GM08714 (cell line): ENCODE measurements at regions not wholly inside any gene's neighbourhood (a gene's known extent, or its start where the extent isn't known, plus 50 kb on each side); places are given as distances from the start of the nearest gene placed in this dataset.
"Not testable (repeated sequence)": the region's sequence is repeated elsewhere in the genome, so short reads cannot be mapped to it uniquely, and the experiment has no call there.

Experiments
- H3K4me3 ChIP-seq: fragments of 200-500 bp; sonication (Bioruptor generic); 2 replicates; pipeline ENCODE4 v1.5.1; 2014; ENCODE audit warnings: mild to moderate bottlenecking, low read length, inconsistent platforms
- ZNF274 ChIP-seq: IDR thresholded peaks from 2 replicates; pipeline ENCODE4 v1.6.1; 2012; ENCODE audit warnings: mild to moderate bottlenecking, low read depth, low read length

- no peak for TF ChIP-seq ZNF274
- H3K4me3 ChIP-seq, result no peak overlapping the region
These were observed 512.4 kb upstream of the CHD1 start for GRCh38 chr5:99441235-99441634.

DNA sequence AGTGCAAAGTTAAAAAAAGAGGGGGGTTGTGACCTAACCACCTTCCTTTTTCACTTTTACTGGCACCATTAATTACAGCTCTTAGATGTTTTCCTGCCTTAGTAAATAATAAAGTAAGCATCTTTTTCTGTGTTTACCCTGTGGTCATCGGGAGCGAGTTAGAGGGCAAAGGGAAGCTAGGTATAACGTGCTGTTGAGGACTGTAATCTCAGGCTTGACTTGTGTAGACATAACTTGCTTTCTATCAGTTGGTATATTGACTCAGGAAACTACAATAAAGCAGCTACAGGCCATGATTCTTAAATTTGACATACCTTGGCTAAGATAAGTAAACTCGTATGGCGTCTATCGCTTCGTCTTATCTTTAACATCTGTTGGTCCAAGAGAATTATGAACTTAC lies 509.8 kb upstream of the CHD1 start:
- no peak overlapping the region for H3K4me3 ChIP-seq
- no peak for TF ChIP-seq ZNF274

- TF ChIP-seq ZNF274, result no peak
- H3K4me3 ChIP-seq, result no peak overlapping the region
These were observed 509.2 kb upstream of the CHD1 start for GRCh38 chr5:99437986-99438385.

GRCh38 chr5:99423396-99423795 lies 494.6 kb upstream of the CHD1 start:
- not testable (repeated sequence) for H3K4me3 ChIP-seq

DNA sequence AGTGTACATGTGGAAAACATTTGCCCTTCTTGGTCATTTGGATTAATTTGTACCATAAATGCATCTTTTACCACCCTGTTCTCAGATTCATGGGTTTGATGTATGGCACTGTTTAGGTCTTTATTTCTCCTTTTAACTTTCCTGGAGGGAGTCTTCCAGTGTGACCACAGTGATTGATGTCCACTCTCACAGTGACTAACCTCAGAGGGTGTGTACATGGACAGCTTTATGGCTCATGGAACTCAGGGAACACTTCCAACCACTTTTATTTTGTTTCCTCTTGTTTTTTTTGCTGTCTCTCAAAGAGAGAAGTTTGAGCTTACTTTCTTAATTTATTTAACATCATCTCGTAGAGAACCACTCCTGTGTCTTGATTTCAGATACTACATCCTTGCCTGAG lies 489.8 kb upstream of the CHD1 start:
- not testable (repeated sequence) for H3K4me3 ChIP-seq

GRCh38 chr5:99410386-99410785 lies 481.6 kb upstream of the CHD1 start:
- H3K4me3 ChIP-seq, result not testable (repeated sequence)

DNA sequence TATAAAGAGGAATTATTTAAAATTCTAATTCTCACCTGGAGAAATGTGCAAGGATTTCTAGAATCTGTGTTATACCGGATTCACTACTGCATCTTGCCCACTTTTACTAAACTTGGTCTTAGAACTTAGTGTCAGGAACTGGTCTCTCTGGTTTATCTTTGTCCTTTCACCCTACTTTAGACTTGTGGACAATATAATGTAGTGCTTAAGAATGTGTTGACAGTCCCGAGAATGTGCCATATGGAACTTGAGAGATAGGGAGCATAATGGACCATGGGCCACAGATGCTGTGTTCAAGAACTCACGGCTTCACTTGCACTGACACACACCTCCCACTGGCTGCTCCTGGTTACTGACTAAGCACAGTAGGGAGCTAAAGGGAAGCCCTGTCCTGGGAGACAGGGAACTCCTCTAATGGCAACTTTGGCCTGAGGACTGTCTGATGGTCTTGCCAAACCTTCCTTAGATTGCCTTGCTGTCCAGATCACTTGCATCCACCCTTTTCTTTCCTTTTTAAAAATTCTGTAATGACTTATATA lies 476.0 kb upstream of the CHD1 start:
- H3K4me3 ChIP-seq, result not testable (repeated sequence)

DNA sequence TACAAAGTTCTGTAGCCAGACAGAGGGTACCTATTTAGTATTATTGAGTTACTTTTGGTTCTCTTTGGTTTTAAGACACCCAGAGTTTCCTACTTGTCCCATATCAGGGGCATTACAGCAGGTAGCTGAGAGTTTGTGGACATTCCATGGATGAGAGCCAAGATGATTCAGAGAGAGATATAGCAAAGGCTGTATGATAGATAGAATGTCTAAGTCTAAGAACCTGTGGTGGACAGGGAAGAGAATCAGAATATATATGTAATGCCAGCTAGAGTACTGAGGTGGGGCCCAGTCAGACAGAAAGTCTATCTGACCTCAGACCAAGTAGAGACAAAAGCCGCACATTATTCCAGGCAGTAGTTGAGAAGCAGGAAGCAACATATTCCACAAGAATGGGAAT lies 471.8 kb upstream of the CHD1 start:
- H3K4me3 ChIP-seq, result not testable (repeated sequence)

- no peak for TF ChIP-seq ZNF274
- H3K4me3 ChIP-seq, result no peak overlapping the region
These were observed 470.2 kb upstream of the CHD1 start for GRCh38 chr5:99398976-99399375.

DNA sequence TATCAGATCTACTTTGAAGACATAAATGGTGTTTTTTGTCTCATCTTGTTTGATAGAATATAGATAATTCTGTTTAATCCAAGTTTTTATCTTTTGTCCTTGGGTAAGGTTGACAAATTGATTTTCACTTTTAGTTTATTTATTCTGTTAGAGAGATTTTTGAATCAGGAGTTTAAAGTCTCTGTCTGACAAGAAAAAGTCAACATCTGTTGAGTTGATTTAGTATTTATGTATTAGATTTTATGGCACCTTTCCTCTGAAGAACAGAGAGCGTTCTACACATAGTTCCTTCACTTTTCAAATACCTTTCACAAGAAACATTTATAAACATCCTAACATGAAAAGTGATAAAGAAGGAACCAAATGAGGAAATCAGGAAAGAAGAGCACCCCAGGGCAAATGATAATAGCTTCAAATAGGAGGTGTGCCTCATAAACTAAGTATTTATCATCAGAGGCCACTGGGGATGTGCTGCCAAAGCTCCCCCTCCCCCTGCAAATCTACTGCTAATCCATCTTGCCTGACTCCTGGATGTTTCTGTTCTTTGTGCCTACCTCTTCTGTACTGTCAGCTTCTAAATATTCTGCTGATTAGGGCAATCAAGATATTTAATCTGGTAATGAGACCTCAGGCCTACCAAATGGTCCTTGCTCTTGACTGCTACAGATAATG lies 457.7 kb upstream of the CHD1 start:
- no peak for TF ChIP-seq ZNF274
- no peak overlapping the region for H3K4me3 ChIP-seq

DNA sequence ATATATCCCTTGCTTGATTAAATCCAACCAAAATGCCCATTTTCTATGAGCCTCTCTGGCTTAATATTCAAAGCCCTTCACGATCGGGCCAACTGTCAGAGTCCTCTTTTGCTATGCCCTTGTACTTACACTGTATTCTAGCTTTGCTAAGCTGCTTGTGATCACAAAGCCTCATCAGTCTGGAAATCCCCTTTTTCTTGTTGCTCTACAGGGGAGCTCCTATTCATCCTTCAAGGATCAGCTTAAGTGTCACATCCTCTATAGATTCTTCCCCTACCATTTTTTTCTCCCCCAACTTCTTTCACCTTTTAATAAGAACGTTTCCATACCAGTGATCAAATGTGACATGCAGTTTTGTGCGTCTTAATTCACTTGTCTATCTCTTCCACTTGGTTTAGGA lies 450.4 kb upstream of the CHD1 start:
- H3K4me3 ChIP-seq, result no peak overlapping the region
- TF ChIP-seq ZNF274, result no peak

DNA sequence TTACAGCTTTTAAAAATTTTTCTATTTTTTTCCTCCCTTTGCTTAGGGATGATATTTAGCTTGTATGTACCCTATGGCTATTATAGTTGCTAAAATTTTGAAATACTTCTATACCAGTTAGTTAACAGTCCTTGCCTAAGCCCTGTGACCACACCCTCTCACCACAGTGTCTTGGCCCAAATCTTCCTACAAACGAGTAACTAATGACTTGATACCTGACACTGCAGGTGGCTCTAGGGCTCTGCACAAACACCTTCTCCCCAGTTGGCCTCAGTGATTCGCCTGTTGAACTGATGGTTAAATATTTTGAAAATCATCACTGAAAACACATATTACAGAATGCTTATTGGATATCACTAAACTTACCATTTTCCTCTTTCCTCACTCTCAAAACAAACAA lies 449.6 kb upstream of the CHD1 start:
- H3K4me3 ChIP-seq, result no peak overlapping the region
- no peak for TF ChIP-seq ZNF274

DNA sequence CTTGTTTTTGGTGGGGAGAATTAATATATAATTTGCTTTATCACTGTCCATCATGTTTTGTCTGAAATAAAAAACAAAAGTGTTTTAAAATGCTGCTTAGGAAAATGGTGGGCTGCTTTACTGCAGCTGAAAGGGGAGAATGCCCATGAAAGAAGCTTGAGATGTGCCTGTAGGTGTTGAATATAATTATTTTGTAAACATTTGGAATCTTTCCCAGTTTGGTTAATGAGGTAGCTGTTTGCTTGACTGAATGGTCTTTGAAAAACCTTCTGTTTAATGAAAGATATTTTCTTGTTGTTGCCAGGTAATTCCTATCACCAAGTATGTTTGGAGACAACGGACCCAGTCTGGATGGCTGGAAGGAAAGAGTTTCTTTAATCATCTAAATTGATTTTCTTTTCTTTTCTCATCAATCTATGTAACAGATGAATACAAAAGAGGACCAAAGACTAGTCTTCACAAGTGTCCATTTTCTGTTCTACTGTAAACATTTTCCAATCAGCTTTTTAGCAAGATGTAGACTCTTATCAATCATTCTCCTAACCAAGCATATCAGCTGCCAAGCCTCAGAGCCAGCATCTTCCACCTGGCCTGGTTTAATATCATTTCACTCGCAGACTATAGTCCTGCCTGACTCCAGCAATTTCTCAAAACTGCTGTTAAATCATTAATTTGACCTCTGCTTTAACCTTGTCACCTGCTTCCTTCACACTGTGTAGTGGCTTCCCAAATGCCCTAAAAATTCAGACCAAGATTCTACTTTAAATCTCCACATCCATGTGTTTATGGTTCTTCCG lies 441.2 kb upstream of the CHD1 start:
- TF ChIP-seq ZNF274, result no peak

DNA sequence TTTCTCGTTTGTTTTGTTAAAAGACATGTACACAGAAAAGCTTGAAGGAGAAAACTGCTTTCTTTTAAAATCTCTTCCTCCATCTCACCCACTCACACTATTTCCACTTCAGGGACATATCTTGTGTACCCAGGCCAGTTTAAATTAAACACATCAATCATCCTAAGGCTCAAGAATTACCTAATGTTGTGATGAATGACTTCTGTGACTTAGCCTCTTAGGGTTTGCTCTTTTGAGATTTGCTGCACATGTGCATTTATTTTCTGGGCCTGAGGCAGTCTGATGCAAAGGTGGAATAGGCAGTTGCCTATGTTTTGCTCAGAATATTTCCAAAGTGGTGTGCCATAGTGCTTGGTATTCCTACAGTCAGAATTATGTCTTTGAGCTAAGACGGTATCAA lies 439.9 kb upstream of the CHD1 start:
- TF ChIP-seq ZNF274, result no peak
- no peak overlapping the region for H3K4me3 ChIP-seq

More for the DNA sequence above, 441.2 kb upstream of the CHD1 start:
- no peak overlapping the region for H3K4me3 ChIP-seq

GRCh38 chr5:99355881-99356280 lies 427.1 kb upstream of the CHD1 start:
- TF ChIP-seq ZNF274, result no peak
- no peak overlapping the region for H3K4me3 ChIP-seq

DNA sequence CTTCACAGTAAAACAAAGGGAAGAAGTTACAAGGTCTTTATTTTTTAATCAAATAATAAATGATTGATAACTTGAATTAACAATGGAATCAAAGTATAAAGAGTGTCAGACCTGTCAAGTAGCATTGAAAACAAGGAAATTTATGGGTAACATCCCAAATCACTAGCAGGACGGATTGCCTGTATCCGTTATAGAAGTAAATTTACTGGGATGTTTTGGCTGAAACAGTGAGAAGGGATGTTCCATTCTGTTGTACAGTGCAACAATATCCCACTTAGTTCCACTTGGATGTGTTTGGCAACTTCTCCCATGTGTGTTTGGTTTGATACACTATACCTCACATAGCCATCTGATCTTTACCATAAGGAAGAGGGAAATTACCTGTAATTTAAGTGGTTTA lies 421.0 kb upstream of the CHD1 start:
- no peak for TF ChIP-seq ZNF274

More for the DNA sequence above, 421.0 kb upstream of the CHD1 start:
- no peak overlapping the region for H3K4me3 ChIP-seq
